ENCODE measurements at regions not wholly inside any gene's neighbourhood (a gene's known extent, or its start where the extent isn't known, plus 50 kb on each side); places are given as distances from the start of the nearest gene placed in this dataset.
"Not testable (repeated sequence)": the region's sequence is repeated elsewhere in the genome, so short reads cannot be mapped to it uniquely, and the experiment has no call there.

DNA sequence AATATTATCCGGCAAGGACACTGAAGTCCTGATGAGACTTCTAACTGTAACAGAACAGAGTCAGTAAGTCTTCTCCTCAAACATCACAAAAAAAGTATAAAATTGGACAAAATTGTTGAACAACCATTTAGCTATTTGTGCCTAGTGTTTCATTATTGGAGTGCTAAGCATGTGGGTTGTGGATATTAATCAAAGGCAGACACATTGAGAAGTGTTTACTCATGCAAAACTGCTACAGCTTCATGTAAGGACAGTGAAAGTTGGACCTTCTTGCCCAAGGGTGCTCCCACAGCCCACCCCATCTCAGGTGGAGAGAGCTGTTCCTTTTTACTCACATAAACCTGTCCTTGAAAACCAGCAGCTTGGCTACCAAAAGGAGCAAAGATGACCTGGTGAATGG, 355.1 kb upstream of the DAB2 start:
- no peak for DNase-seq

DNA sequence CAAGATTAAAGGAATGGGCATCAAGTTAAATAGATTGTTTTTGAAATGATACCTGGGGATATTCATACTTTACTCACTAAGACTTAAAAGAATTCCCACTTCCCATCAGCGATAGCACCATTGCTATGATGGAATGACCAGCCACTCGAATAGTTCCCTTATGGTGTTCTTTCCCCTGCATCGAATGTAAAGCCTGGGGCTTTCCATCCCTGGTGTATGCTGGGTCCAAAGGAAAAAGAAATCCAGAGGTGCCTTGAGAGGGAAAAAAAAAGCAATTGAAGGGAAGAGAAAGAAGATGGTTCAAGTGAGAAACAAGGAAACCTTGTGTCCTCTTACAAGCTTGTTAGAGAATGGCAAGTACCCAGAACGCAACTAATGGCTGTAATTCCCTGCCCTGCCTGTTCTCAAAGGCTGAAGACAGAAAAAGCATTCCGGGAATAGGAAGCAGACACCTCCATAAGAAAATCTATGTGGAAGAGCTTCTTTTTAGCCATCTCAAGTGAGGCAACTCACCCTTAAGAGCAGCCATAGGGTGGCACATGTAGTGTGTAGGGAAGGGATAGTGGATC, 351.1 kb upstream of the DAB2 start:
- DNase-seq, result no peak

DNA sequence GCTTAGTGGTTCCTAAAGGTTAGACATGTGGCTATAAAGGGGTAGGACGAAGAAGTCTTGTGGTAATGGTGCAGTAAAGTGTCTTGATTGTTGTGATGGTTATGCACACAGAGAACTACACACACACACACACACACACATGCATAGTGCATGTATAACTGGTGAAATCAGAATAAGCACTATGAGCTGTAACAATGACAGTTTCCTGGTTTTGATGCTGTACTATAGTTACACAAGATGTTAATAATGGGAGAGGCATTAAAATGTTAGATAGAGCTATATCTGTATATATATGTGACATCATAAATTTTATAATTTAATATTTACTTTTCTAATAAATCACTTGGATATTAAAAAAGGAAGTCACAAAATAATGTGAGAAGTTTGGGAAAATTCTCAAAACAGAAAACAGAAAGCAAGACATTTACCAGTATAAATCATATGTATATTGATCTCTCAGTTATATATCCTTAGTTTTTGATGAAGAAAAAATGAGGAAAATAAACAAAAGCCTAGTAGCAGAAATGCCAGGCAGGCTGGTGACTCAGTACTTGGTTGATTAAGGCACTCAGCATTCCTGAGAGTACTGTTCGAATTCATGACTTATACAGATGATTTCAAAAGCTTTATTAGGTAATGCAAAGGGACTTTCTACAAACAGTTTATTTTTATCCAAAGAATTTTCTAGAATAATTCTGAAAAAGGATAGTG, 350.5 kb upstream of the DAB2 start:
- no peak for DNase-seq

DNA sequence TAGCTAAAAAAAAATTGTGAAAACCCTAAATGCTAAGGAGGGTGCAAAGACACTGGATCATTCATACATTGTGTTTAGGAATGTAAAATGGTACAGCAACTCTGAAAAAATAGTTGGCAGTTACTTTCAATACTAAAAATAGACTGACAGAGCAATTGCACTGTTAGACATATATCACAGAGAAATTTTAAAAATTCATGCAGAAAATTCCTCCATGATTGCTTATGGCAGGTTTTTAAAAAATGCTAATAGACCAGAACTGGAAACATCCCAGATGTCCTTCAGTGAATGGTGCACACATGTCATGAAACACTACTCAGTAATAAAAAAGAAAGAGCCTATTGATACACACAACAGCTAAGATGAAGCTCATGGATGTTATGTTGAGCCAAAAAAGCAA, 349.8 kb upstream of the DAB2 start:
- no peak for DNase-seq

DNA sequence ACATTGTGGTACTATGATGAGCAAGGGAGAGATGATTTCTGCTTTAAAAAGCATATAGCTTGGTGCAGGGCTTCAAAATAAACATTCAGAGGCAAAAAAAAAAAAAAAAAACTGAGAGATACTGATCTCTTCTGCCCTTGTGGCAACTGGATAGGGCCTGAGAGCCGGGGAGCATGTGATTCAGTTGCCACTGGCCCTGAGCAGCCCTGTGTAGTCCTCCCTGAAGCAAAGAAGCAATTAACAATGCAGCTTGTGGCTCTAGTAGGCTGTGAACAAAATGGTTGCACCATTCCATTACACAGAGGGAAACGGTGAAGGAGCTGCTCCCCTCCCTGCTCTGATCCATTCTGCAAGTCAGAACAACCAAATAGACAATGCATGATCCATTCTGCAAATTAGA, 347.5 kb upstream of the DAB2 start:
- no peak for DNase-seq

DNA sequence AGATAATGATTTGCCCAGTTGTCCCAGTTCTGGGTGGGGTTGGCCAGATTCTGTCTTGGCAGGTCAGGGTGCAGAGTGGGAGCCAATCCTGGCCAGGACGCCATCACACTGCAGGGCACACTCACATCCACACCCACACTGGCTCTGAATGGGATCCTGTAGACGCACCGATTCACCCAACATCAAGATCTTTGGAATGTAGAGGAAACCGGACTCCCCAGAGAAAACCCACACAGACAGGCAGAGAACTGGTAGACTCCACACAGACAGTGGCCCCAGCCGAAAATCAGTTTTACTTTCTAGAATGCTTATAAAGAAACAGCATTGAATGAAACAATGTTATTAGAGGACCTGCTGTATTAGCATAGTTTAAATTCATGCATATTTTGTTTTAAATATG, 343.1 kb upstream of the DAB2 start:
- no peak for DNase-seq

DNA sequence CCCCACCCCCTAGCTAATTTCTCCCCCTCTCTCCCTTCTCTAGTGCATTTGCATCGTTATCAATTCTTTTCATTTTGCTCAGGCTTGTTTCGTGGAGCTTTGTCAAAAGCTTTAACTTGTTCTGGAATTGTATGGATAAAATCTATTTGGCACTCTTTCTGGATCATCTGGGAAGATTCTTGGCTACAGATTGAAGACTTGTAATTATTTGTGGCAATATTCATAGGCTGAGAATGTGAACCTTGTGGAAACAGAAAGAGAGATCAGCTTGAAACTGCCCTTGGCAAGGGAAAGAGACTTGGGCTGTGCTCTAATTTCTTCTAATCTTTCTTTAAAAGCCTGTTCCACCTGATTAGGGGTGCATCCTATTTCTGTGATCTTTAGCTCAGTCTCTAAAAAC, 340.6 kb upstream of the DAB2 start:
- no peak for DNase-seq

DNA sequence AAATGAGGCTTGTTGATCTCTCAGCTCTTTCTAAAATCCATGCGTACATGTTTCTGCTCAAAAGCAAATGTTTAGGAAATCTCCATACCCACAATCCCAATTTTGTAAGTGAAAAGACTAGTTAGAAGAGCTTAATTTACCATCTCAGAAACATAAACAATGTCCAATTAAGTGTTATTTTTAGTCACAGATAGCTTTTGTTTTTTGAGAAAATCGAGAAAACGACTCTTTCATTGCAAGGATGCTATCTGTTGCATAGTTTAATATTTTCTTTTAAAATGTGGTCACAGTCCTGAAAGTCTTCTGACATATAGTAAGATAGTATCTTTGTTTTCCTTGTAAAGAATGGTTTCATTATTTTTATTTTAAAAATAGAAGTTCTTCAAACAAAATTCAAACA, 338.0 kb upstream of the DAB2 start:
- no peak for DNase-seq

DNA sequence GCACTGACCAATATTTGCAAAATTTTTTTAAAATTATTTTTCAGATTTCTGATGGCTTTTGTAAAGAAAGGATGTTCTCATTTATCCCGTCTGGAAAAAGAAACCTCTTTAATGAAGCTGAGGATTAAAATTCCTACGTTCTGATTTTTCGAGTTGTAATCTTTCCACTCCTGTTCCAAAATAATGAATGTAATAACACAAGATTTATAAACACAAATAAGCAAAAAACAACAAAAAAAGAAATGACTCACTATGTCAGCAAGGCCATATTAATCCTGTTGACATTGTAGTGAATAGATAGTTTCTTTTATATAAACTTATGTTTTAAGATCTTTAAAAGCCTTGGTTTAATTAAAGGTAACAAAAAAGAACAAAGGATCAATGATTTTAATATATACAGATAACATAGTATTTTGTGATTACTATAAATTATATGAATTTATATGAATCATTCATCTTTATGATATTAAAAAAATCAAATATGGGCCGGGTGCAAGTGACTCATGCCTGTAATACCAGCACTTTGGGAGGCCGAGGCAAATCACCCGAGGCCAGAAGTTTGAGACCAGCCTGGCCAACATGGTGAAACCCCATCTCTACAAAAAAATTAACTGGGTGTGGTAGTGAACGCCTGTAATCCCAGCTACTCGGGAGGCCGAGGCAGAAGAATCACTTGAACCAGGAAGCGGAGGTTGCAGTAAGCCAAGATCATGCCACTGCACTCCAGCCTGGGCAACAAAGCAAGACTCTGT, 336.6 kb upstream of the DAB2 start:
- no peak for DNase-seq

DNA sequence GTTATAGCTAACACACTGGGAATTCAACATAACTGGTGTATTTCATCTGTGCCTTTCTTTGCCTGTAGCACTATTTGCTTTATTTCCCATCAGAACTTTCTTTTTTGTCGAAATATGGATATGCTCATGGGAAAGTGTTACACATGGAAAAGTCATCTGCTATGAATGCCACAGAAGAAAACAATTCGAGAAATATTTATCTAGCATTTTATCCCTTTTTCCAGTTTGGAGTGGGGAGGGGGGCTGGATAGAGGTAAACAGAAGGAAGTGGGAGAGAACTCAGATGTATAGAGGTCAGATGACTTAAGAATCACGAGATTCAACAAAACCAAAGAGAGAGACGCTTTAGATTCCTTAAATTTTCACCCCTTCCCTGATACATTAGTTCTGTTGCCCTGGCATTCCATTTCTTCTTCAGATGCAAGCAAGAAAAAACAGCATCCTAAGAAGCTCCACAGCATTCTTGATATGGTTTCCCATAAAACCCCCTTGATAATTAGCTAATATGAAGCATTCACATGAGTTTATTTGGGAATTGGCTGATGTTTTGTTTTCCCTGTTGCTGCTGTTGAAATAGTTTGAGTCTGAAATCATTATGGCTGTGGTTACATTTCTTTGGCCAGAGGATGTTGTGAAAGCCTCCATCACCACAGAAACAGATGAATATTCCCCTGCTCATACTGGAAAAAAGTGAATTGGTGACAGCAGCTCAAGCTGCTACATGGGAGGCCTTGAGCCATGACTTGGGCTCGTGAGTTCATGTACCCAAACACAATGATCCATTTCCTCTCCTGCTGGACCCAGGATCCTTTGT, 335.8 kb upstream of the DAB2 start:
- no peak for DNase-seq

DNA sequence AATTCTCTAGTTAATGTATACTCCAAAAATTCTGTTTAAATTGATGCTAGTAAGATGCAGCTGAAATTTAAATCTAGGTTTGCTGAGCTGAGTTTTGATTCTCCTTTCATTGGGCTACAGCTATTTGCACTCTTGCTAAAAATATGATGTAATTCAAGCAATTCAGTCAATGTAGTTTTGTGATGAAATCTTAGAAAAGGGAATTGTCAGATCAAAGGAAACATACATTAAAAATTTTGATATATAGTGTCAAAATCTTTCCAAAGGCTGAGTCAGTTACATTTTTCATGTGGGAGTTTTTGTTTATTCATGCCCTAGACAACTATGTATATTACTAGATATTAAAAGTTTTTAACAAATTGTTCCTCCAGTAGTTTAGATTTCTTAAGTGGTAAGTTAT, 334.9 kb upstream of the DAB2 start:
- DNase-seq, result no peak

DNA sequence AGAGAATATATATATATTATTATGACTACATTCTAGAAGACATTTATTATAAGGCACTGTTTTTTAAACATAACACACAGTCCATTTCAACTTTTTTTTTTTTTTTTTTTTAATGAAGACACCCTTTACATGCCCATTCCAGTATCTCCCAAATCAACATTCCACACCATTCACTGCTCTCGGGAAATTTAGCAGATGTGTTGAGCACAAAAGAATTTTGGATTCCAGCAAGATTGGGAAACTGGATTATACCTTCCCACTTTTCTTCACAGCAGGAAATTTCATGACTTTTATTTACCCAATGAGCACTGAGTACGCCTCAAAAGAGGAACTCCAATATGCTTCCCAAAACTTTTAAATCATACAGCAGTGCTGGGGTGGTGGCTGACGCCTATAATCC, 333.6 kb upstream of the DAB2 start:
- DNase-seq, result no peak

DNA sequence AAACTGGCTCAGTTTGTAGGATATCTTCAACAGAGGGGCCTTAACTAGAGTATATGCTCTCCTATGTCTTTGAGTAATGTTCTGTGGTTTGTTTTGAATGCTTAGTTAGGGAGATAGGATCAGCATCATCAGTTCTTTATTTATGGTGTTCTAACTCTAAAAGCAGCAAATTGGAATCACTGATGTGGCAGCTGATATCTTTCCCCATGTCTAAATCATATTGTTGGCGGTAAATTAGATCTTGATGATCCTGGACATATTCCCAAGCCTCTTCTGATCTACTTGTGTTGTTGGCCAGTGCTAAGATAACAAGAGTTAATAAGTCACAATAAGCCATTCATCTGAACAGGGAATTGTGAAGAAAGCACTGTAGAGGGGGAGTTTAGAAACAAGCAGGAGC, 332.4 kb upstream of the DAB2 start:
- DNase-seq, result no peak

DNA sequence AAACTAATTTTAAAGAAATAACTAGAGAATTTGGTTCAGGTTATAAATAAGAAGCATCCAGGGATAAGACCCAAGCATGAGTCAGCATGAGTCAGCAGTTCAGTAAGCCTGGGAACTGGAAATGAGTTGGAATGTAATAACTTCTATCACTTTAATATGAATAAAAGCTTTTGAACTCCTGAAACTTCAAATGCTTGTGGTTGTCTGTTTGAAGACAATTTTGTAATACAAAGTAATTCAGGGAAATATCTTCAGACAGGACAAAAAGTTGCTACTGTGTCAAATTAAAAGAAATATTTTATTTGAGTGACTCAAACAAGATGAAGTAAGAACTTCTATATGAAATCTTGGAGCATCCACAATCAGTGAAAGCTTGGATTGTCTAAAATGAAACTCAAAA, 331.2 kb upstream of the DAB2 start:
- no peak for DNase-seq

DNA sequence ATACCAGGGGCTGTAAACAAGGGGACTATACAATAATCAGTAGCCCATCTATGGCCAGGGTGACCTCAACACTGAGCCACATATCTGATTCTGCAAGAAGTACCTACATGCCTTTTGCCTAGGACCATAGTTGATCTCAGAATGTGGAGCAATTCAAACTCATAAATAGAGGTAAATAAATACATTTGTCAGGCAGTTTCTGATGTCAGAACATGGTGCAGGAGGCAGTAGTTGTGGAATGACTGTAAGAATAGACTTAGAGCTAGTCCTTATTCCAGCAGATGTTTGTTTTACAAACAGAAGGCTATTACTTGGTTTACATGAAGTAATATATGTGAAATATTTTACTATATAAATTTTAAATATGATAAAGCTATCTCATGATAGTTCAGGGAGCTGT, 330.7 kb upstream of the DAB2 start:
- DNase-seq, result no peak

DNA sequence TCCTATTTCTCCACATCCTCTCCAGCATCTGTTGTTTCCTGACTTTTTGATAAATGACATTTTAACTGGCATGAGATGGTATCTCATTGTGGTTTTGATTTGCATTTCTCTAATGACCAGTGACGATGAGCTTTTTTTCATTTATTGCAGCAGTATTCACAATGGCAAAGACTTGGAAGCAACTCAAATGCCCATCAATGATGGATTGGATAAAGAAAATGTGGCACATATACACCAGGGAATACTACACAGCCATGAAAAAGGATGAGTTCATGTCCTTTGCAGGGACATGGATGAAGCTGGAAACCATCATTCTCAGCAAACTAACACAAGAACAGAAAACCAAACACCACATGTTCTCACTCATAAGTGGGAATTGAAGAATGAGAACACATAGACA, 329.0 kb upstream of the DAB2 start:
- not testable (repeated sequence) for DNase-seq

DNA sequence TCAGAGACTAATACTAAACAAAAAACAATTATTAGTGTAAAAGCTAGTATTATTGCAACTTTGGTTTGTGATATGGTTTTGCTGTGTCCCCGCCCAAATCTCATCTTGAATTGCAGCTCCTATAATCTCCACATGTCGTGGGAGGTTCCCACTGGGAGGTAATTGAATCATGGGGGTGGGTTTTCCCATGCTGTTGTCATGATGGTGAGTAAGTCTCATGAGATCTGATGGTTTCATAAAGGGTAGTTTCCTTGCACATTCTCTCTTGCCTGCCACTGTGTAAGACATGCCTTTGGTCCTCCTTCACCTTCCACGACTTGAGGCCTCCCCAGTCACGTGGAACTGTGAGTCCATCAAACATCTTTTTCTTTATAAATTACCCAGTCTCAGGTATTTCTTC, 325.9 kb upstream of the DAB2 start:
- no peak for DNase-seq

DNA sequence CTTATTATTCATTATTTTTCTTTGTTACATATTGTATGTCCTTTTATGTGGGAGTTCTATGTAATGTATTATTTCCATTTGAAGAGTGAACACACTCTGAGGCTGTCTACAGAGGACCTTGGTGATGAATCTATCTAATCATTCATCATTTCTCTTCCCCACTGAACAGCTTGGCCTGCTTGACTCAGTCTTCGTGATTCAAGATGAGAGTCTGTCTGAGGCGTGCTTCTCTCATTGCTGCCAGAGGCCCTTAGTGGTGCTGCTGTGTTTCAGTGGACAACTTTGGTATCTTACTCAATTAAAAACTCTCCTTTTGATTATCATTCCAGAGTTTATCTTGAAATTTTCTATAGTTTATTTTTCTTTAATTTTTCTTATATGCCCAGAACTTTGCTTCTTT, 318.1 kb upstream of the DAB2 start:
- DNase-seq, result no peak

DNA sequence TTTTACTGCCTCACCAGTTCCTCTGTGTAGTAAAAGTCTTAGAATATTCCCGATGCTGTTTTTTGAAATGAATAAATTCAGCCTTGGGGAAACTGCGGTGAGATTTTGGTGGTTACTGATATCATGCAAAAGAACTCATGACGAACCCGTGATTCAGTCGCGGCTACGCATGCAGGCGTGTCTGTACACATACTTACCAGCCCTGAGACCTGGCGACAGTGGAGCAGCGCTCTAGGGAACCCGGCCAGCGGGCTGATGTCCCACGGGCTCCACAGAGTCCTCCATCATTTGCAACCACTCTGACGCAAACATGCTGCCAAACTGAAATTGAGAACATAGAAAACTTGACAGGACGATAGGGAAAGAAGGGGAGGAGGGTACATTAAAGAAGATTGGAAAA, 315.6 kb upstream of the DAB2 start:
- DNase-seq, result no peak

DNA sequence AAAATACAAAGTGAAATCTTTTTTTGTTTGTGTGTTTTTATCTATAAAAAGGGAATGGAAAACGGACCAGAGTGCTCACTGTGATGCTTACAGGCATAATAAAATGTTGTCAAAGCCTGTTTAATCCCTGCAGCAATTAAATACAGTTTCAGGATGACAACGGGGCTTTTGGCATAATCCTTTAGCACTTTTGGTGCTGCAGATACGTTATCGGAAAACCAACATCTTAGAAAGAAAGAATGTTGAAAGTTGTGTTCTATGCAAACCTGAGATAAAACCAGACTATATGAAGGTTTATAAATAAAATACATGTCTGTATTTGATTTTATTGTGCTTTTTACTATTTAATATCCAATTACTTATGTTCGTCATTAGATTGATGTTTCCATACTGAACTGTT, 307.4 kb upstream of the DAB2 start:
- DNase-seq, result no peak

DNA sequence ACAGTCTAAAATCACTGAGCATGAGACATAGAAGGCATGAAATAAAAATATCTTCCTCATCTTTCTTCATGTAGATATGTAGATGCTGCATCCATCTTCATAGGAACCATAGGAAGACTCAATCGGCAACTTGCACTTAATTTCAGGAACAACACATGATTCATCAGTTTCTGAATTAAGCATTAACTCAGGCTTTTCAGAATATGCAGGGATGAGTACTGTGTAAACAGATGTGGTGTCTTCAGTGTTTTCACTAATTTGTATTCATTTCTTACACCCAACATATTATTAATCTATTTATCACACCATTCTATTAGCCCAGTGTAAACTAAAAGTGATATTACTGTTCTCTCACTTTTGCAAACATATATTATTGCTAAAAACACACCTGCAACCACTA, 305.9 kb upstream of the DAB2 start:
- DNase-seq, result no peak

DNA sequence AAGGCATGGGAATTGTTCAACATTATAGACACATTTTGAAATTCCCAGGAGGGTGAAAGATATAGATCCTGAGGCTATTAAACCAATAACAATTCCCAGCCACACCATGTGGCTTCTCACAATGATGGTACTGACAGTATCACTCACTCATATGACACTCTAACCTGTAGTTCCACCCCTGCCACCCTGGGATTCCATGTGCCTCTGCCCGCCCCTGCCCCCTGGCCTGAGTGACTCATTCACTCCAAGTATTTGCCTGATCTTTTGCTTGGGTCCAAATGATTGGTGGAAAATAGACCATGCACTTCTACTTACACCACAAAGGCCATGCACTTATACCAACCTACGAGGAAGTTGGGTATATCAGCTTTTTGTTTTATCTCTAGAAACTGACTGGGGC, 305.2 kb upstream of the DAB2 start:
- DNase-seq, result no peak

DNA sequence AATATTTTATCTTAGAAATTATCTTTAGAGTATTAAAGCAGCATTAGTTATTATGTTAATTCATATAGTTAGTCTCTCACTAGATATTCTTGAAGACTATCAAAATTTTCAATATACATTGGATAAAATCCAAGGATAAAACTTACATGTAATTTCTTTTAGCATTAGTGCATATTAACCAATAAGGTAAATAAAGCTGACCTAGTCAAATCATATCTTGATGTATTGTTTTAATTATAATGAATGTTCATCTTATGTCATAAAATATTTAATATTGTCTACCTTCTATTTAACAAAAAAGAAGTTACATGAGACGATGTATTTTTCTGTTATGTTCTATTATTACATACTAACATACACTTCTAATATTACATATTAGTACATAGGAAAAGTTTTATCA, 301.7 kb upstream of the DAB2 start:
- no peak for DNase-seq

DNA sequence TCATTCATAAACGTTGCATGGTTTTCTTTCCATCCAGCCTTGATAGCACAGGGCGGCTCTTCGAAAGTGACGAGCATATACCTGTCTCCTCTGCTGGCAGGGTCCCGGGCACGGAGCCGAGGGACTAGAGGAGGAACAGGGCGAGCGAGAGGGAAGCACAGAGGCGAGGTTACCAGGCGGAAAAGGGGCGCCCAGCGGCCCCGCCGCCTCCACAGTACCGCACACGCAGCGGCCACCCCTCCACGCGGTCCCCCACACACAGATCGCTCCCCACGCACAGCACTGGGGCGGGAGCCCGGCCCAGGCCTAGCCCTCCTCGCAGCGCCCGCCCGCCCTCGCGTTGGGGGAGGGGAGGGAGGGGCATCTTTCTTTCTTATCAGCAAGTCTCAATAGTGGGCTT, 296.6 kb upstream of the DAB2 start:
- no peak for DNase-seq
